ENCODE measurements at regions not wholly inside any gene's neighbourhood (a gene's known extent, or its start where the extent isn't known, plus 50 kb on each side); places are given as distances from the start of the nearest gene placed in this dataset.

DNA sequence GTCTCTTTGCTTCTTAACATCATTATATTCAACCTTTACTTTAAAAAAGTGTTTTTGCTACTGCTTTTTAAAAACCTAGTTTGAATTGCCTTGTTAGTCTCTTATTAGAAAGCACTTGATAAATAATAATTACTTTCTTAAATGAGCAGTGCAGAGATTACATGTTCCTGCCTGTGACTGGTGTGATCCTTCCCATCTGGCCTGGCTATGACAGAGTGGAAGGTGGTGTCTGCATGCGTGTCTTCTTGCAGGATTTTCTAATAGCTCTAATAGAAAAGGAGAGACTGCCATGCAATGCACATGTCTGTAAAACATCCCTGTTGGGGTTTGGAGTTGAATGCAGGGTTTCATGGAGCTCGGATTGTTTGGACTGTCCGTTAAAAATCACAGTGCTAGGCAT lies 425.8 kb upstream of the TPM1 start:
- FAIRE-seq (no peak), DNase-seq (ENCODE audit: low read depth, low spot score) (no peak)
- Histone ChIP-seq H3K9me1 (ENCODE audit: control insufficient read depth, extremely low read depth, insufficient read depth, low read length) (peaks cover 2% of the 10 kb centered on the region), H3K9me3 (ENCODE audit: control insufficient read depth, low read depth, low read length) (no peaks in the 10 kb centered on the region), H3K4me3 (ENCODE audit: control insufficient read depth in 2 of 3, extremely low read depth in 1 of 3, insufficient read depth in 2 of 3, low read depth in 1 of 3, low read length in 3 of 3) (no peak overlapping the region), H2AFZ (ENCODE audit: control insufficient read depth, low read length) (no peak overlapping the region), H3K4me2 (ENCODE audit: control insufficient read depth, extremely low read depth, insufficient read depth, low read depth, low read length) (no peak overlapping the region), H4K20me1 (ENCODE audit: control insufficient read depth, extremely low read depth, insufficient read depth, low read length) (no peaks in the 10 kb centered on the region), H3K27ac (ENCODE audit: control insufficient read depth, insufficient read depth, low read length) (no peak overlapping the region), H3K4me1 (ENCODE audit: control insufficient read depth, extremely low read depth, insufficient read depth, low read length) (peaks cover 18% of the 10 kb centered on the region), H3K79me2 (ENCODE audit: control insufficient read depth, insufficient read depth, low read length) (no peaks in the 10 kb centered on the region), H3K9ac (ENCODE audit: control insufficient read depth, extremely low read depth, insufficient read depth, low read length) (no peak overlapping the region), H3K36me3 (ENCODE audit: control insufficient read depth in 2 of 2, extremely low read depth in 1 of 2, insufficient read depth in 2 of 2, low read length in 2 of 2) (no peaks in the 10 kb centered on the region), H3K27me3 (ENCODE audit: control insufficient read depth, extremely low read depth, insufficient read depth, low read length) (no peaks in the 10 kb centered on the region)
- TF ChIP-seq EZH2 (IDR thresholded peaks at IDR 0.05; ENCODE audit: low read length): no peak
- TF ChIP-seq, protein P1, sequence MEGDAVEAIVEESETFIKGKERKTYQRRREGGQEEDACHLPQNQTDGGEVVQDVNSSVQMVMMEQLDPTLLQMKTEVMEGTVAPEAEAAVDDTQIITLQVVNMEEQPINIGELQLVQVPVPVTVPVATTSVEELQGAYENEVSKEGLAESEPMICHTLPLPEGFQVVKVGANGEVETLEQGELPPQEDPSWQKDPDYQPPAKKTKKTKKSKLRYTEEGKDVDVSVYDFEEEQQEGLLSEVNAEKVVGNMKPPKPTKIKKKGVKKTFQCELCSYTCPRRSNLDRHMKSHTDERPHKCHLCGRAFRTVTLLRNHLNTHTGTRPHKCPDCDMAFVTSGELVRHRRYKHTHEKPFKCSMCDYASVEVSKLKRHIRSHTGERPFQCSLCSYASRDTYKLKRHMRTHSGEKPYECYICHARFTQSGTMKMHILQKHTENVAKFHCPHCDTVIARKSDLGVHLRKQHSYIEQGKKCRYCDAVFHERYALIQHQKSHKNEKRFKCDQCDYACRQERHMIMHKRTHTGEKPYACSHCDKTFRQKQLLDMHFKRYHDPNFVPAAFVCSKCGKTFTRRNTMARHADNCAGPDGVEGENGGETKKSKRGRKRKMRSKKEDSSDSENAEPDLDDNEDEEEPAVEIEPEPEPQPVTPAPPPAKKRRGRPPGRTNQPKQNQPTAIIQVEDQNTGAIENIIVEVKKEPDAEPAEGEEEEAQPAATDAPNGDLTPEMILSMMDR (optimal IDR thresholded peaks at IDR 0.05 in 1 of 3, IDR thresholded peaks at IDR 0.05 in 1 of 3, conservative IDR thresholded peaks at IDR 0.05 in 1 of 3; ENCODE audit: extremely low read depth in 1 of 3, insufficient read depth in 2 of 3, low read length in 3 of 3): no peak
- dilution Hi-C loops (cut with MboI; ENCODE audit: extremely low pct_ligation_motif_present, low sequenced_read_pairs): no loop called here

DNA sequence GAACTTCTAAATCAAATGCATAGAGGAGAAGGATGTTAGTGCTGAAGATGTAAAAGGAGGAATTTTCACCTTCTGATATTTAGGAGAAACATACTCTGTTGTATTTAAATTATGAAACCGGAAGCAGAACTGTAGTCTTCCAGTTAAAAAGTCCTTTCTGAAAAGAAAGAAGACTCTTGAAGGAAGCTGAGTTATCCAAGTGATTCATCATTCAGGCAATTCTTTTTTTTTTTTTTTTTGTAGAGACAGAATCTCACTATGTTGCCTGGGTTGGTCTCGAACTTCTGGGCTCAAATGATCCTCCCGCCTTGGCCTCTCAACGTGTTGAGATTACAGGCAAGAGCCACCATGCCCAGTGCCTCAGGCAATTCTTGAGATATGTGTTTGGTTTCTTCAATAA lies 424.8 kb upstream of the TPM1 start:
- no peak for DNase-seq (ENCODE audit: low read depth, low spot score)
- H3K36me3 ChIP-seq (ENCODE audit: control insufficient read depth in 2 of 2, extremely low read depth in 1 of 2, insufficient read depth in 2 of 2, low read length in 2 of 2): no peaks in the 10 kb centered on the region
- no peak overlapping the region for H3K4me2 ChIP-seq (ENCODE audit: control insufficient read depth, extremely low read depth, insufficient read depth, low read depth, low read length)
- H3K79me2 ChIP-seq (ENCODE audit: control insufficient read depth, insufficient read depth, low read length): no peaks in the 10 kb centered on the region
- H3K9ac ChIP-seq (ENCODE audit: control insufficient read depth, extremely low read depth, insufficient read depth, low read length): no peak overlapping the region
- TF ChIP-seq EZH2 (IDR thresholded peaks at IDR 0.05; ENCODE audit: low read length): no peak
- TF ChIP-seq, protein P1 (optimal IDR thresholded peaks at IDR 0.05 in 1 of 3, IDR thresholded peaks at IDR 0.05 in 1 of 3, conservative IDR thresholded peaks at IDR 0.05 in 1 of 3; ENCODE audit: extremely low read depth in 1 of 3, insufficient read depth in 2 of 3, low read length in 3 of 3): no peak
- no peak for FAIRE-seq
- H4K20me1 ChIP-seq (ENCODE audit: control insufficient read depth, extremely low read depth, insufficient read depth, low read length): no peaks in the 10 kb centered on the region
- peaks cover 2% of the 10 kb centered on the region for H3K9me1 ChIP-seq (ENCODE audit: control insufficient read depth, extremely low read depth, insufficient read depth, low read length)
- H3K9me3 ChIP-seq (ENCODE audit: control insufficient read depth, low read depth, low read length): no peaks in the 10 kb centered on the region
- H3K27me3 ChIP-seq (ENCODE audit: control insufficient read depth, extremely low read depth, insufficient read depth, low read length): no peaks in the 10 kb centered on the region
- H3K4me3 ChIP-seq (ENCODE audit: control insufficient read depth in 2 of 3, extremely low read depth in 1 of 3, insufficient read depth in 2 of 3, low read depth in 1 of 3, low read length in 3 of 3): no peak overlapping the region
- dilution Hi-C loops (cut with MboI; ENCODE audit: extremely low pct_ligation_motif_present, low sequenced_read_pairs): no loop called here
- H3K27ac ChIP-seq (ENCODE audit: control insufficient read depth, insufficient read depth, low read length): no peak overlapping the region
- H3K4me1 ChIP-seq (ENCODE audit: control insufficient read depth, extremely low read depth, insufficient read depth, low read length): peaks cover 18% of the 10 kb centered on the region
- H2AFZ ChIP-seq (ENCODE audit: control insufficient read depth, low read length): no peak overlapping the region

All from keratinocyte (primary cell).